ENCODE measurements at regions not wholly inside any gene's neighbourhood (a gene's known extent, or its start where the extent isn't known, plus 50 kb on each side); places are given as distances from the start of the nearest gene placed in this dataset.

GRCh38 chr14:82667501-82667900 lies 1133.8 kb upstream of the SEL1L start:
- TF ChIP-seq POLR2AphosphoS5 (IDR thresholded peaks at IDR 0.05; ENCODE audit: low read depth, low read length), result no peak
- no peak for TF ChIP-seq REST (IDR thresholded peaks at IDR 0.05; ENCODE audit: insufficient read depth in 1 of 2, low read depth in 2 of 2, low read length in 2 of 2)
- TF ChIP-seq TAF1 (IDR thresholded peaks at IDR 0.05; ENCODE audit: borderline replicate concordance, insufficient read depth, low read length), result no peak
- no peak for TF ChIP-seq SIN3A (IDR thresholded peaks at IDR 0.05; ENCODE audit: borderline replicate concordance, insufficient read depth, low read length)
- TF ChIP-seq FOXP2 (optimal IDR thresholded peaks at IDR 0.05; ENCODE audit: borderline replicate concordance, extremely low read depth, extremely low read length, insufficient read depth), result no peak
